A549 (cell line): ENCODE measurements at regions not wholly inside any gene's neighbourhood (a gene's known extent, or its start where the extent isn't known, plus 50 kb on each side); places are given as distances from the start of the nearest gene placed in this dataset.

Source experiments
- ATAC-seq, 2 experiments: fragments of 200-7000 bp in 1 of 2; fragments of >200 bp in 1 of 2; cut with Nextera tagmentation in 1 of 2; cut with Tn5 transposase in 1 of 2; 3 replicates each; pipeline versions ENCODE4 v1.8.0 to v1.9.1; 2018 to 2020; ENCODE audit warnings: mild to moderate bottlenecking in 1 of 2, moderate library complexity in 1 of 2
- CTCF ChIA-PET: fragments of 300-600 bp; sonication (Branson Sonifier 250); formaldehyde crosslinking; extraction: SDS; loops from one replicate; lab custom pipeline; 2021; ENCODE audit warnings: antibody characterized with exemption, inconsistent platforms; lab: Yijun Ruan, JAX
- POLR2A ChIA-PET: fragments of 350-600 bp; formaldehyde crosslinking; extraction: SDS; loops from one replicate; lab custom pipeline; 2021; ENCODE audit warnings: antibody characterized with exemption, inconsistent platforms; lab: Yijun Ruan, JAX
- DNase-seq, 2 experiments: peaks; one replicate each; pipeline versions ENCODE4 v3.0.0 to v3.0.0-alpha.2; 2011 to 2016; ENCODE audit warnings: low read depth in 1 of 2, low spot score in 1 of 2
- FAIRE-seq: peaks from 2 replicates; lab custom pipeline; 2011; peaks lifted over from hg19 to GRCh38; lab: Jason Lieb, UNC
- H3K27ac ChIP-seq, 2 experiments: fragments of >200 bp; sonication (Bioruptor Twin); formaldehyde crosslinking; 3 replicates each; pipeline ENCODE4 v1.5.1; 2016 to 2017
- H3K4me1 ChIP-seq: fragments of >200 bp; sonication (Bioruptor Twin); formaldehyde crosslinking; 3 replicates; pipeline ENCODE4 v1.6.1; 2016
- H3K4me2 ChIP-seq: fragments of >200 bp; sonication (Bioruptor Twin); formaldehyde crosslinking; 3 replicates; pipeline ENCODE4 v1.6.1; 2016
- H3K4me3 ChIP-seq: fragments of >200 bp; sonication (Bioruptor Twin); formaldehyde crosslinking; 3 replicates; pipeline ENCODE4 v1.5.1; 2016
- H3K9me3 ChIP-seq: fragments of >200 bp; sonication (Bioruptor Twin); formaldehyde crosslinking; 3 replicates; pipeline ENCODE4 v1.6.1; 2016
- BHLHE40 ChIP-seq: IDR thresholded peaks from 2 replicates; pipeline ENCODE4 v1.6.1; 2012; ENCODE audit warnings: low read depth, low read length, inconsistent platforms
- CBX2 ChIP-seq: fragments of 200-600 bp; sonication (generic); IDR thresholded peaks from 2 replicates; pipeline ENCODE4 v1.6.1; 2016; ENCODE audit warnings: low read depth, mild to moderate bottlenecking, borderline replicate concordance
- CBX8 ChIP-seq: fragments of 200-600 bp; sonication (generic); IDR thresholded peaks from 2 replicates; pipeline ENCODE4 v1.6.1; 2016
- CHD2 ChIP-seq: fragments of 150-350 bp; IDR thresholded peaks from 2 replicates; pipeline ENCODE4 v1.6.1; 2014; ENCODE audit warnings: low read length; ENCODE audit not compliant: partially characterized antibody
- CHD4 ChIP-seq: fragments of 200-600 bp; sonication (generic); IDR thresholded peaks from 2 replicates; pipeline ENCODE4 v1.6.1; 2016; ENCODE audit warnings: antibody characterized with exemption, mild to moderate bottlenecking, borderline replicate concordance
- CTCF ChIP-seq: fragments of >200 bp; sonication (Bioruptor Twin); formaldehyde crosslinking; IDR thresholded peaks from 3 replicates; pipeline ENCODE4 v1.5.1; 2016
- EHF ChIP-seq: fragments of 250-450 bp; sonication (Bioruptor Pico); IDR thresholded peaks from 2 replicates; pipeline ENCODE4 v1.5.0; 2020; ENCODE audit warnings: mild to moderate bottlenecking
- KDM1A ChIP-seq: fragments of 200-600 bp; sonication (generic); IDR thresholded peaks from 2 replicates; pipeline ENCODE4 v1.6.1; 2016; ENCODE audit warnings: low read depth, mild to moderate bottlenecking
- KDM5A ChIP-seq: fragments of 200-600 bp; sonication (generic); IDR thresholded peaks from 2 replicates; pipeline ENCODE4 v1.6.1; 2016; ENCODE audit warnings: antibody characterized with exemption, mild to moderate bottlenecking
- NR3C1 ChIP-seq: fragments of >200 bp; sonication (Bioruptor Twin); formaldehyde crosslinking; IDR thresholded peaks from 3 replicates; pipeline ENCODE4 v1.6.1; 2017
- PBX3 ChIP-seq: IDR thresholded peaks from 2 replicates; pipeline ENCODE4 v1.6.1; 2012
- PHF8 ChIP-seq: fragments of 200-600 bp; sonication (generic); IDR thresholded peaks from 2 replicates; pipeline ENCODE4 v1.6.1; 2016; ENCODE audit warnings: low read depth, mild to moderate bottlenecking, antibody characterized with exemption, moderate library complexity, borderline replicate concordance
- RARB ChIP-seq: fragments of 250-450 bp; sonication (Bioruptor Pico); IDR thresholded peaks from 2 replicates; pipeline ENCODE4 v1.8.0; 2021; ENCODE audit warnings: mild to moderate bottlenecking, moderate library complexity
- REST ChIP-seq: fragments of 200-600 bp; sonication (generic); IDR thresholded peaks from 2 replicates; pipeline ENCODE4 v1.6.1; 2016; ENCODE audit warnings: antibody characterized with exemption, mild to moderate bottlenecking, moderate library complexity
- RNF2 ChIP-seq: fragments of 200-600 bp; sonication (generic); IDR thresholded peaks from 2 replicates; pipeline ENCODE4 v1.6.1; 2016; ENCODE audit warnings: low read depth, mild to moderate bottlenecking, antibody characterized with exemption, moderate library complexity, borderline replicate concordance
- ZC3H11A ChIP-seq: fragments of 450-650 bp; IDR thresholded peaks from 2 replicates; pipeline ENCODE4 v1.6.1; 2014; ENCODE audit warnings: antibody characterized with exemption, mild to moderate bottlenecking
- ZFP36 ChIP-seq: fragments of 450-650 bp; IDR thresholded peaks from 2 replicates; pipeline ENCODE4 v1.6.1; 2014; ENCODE audit warnings: borderline replicate concordance; ENCODE audit not compliant: partially characterized antibody
- WGBS: methylation state at CpG from one replicate; pipeline ENCODE4 v1.1.6; 2017; ENCODE audit errors: missing lambda C conversion rate; 5-methylcytosine and 5-hydroxymethylcytosine counted together
- TF ChIP-seq, protein P1 (sequence below): IDR thresholded peaks from 2 replicates; pipeline ENCODE4 v1.6.1; 2012; ENCODE audit warnings: low read depth, borderline replicate concordance

DNA sequence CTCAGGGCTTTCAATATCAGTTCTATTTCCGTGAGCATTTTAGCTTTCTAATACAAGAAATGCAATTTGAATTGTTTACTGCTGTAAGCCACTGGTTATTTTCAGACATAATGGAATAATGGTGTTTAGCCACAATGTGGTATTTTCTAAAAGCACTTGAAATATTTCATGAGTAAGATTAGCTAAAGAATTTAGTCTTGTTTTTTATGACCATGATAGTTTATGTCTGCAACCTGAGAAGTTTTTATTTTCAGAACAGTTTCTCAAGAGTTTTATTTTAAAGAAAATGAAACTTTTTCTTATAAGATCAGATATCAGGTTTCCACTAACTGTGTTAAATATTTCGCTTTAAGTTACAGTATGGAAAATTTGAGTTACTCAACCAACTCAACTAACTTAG, 60.2 kb downstream of the SLIT2 start:
- no peak for ATAC-seq
- TF ChIP-seq ZC3H11A (no peak), CBX2 (no peak), RNF2 (no peak), RARB (CRISPR knock-in tag) (no peak), KDM5A (no peak), NR3C1 (no peak), CTCF (no peak), CHD4 (no peak)
- Histone ChIP-seq H3K4me1 (no peaks in the 10 kb centered on the region), H3K27ac (no peak overlapping the region), H3K9me3 (no peaks in the 10 kb centered on the region), H3K4me3 (no peak overlapping the region), H3K4me2 (no peak overlapping the region)
- ChIA-PET POLR2A (no interaction called here), CTCF (no interaction called here)
- no peak for DNase-seq
- FAIRE-seq, result no peak
- 3% methylated on average over 2 of the region's 2 CpGs for WGBS

- H3K4me2 ChIP-seq, result no peak overlapping the region
- no peak for TF ChIP-seq ZFP36
- no peak for TF ChIP-seq PHF8
- TF ChIP-seq CHD4, result no peak
- TF ChIP-seq KDM1A, result no peak
- no peak for TF ChIP-seq CHD2
- no peak for TF ChIP-seq EHF (CRISPR knock-in tag)
- TF ChIP-seq, protein P1, sequence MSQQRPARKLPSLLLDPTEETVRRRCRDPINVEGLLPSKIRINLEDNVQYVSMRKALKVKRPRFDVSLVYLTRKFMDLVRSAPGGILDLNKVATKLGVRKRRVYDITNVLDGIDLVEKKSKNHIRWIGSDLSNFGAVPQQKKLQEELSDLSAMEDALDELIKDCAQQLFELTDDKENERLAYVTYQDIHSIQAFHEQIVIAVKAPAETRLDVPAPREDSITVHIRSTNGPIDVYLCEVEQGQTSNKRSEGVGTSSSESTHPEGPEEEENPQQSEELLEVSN, result no peak
- no peak for TF ChIP-seq PBX3
- TF ChIP-seq BHLHE40, result no peak
- TF ChIP-seq REST, result no peak
- no peak for TF ChIP-seq RNF2
- TF ChIP-seq CBX8, result no peak
- TF ChIP-seq, all 56 proteins: peak for 0
- ChIA-PET POLR2A (no interaction called here), CTCF (interaction anchor here (0.5 to 1.8 kb wide), 2 partner anchors 9 to 23 kb away, joined by 3 to 4 read pairs; no protein-coding TSS in a partner anchor)
- DNase-seq (peak in 1 of 2 experiments; percentile 29), ATAC-seq (peak in 1 of 2 experiments; percentile 82; a peak in 3 of 6 replicates), FAIRE-seq (no peak)
- no peak overlapping the region for H3K4me3 ChIP-seq
- WGBS, result 7% methylated on average over 7 of the region's 12 CpGs
- no peaks in the 10 kb centered on the region for H3K9me3 ChIP-seq
- no peaks in the 10 kb centered on the region for H3K4me1 ChIP-seq
- no peak overlapping the region for H3K27ac ChIP-seq
These were observed 61.7 kb downstream of the SLIT2 start for GRCh38 chr4:20313237-20314030.
